ENCODE measurements at regions not wholly inside any gene's neighbourhood (a gene's known extent, or its start where the extent isn't known, plus 50 kb on each side); places are given as distances from the start of the nearest gene placed in this dataset.

DNA sequence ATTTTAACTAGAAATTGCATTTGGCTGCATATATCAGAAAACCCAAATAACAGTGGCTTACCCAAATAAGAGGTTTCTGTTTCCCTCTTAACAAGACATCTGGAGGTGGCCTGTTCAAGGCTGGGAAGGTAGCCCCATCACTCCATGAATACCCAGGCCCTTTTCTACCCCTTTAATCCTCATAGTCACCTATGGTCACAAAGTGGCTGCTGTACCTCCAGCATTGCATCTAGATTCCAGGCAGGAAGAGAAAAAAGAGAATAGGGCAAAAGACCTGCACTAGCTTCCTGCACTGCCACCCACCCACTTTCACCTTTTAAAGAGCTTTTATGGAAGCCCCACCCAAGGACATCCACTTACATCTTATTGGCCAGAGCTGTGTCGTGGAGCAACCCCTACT lies 124.0 kb upstream of the NCOR2 start:
- Histone ChIP-seq H3K79me2 (ENCODE audit: insufficient read depth, low read length) (no peaks in the 10 kb centered on the region), H2AFZ (ENCODE audit: low read length) (no peak overlapping the region), H3K9ac (ENCODE audit: low read length) (no peak overlapping the region), H3K9me2 (ENCODE audit: low read depth, low read length) (no peaks in the 10 kb centered on the region), H3F3A (ENCODE audit: insufficient read depth, low read length) (no peaks in the 10 kb centered on the region), H4K20me1 (ENCODE audit: insufficient read depth, low read length) (no peaks in the 10 kb centered on the region), H3K36me3 (ENCODE audit: insufficient read depth, low read length) (no peaks in the 10 kb centered on the region), H3K9me3 (ENCODE audit: low read length) (no peaks in the 10 kb centered on the region), H3K27me3 (ENCODE audit: insufficient read depth, low read length) (peaks cover 4% of the 10 kb centered on the region; the same call in 1 of the 2 replicates), H3K4me2 (ENCODE audit: low read length) (no peak overlapping the region), H3K4me1 (ENCODE audit: insufficient read depth, low read length, severe bottlenecking) (no peaks in the 10 kb centered on the region), H3K4me3 (ENCODE audit: low read depth, low read length, poor library complexity, severe bottlenecking) (no peak overlapping the region), H3K27ac (ENCODE audit: low read depth, low read length, poor library complexity, severe bottlenecking) (no peak overlapping the region)
- TF ChIP-seq, protein P1, sequence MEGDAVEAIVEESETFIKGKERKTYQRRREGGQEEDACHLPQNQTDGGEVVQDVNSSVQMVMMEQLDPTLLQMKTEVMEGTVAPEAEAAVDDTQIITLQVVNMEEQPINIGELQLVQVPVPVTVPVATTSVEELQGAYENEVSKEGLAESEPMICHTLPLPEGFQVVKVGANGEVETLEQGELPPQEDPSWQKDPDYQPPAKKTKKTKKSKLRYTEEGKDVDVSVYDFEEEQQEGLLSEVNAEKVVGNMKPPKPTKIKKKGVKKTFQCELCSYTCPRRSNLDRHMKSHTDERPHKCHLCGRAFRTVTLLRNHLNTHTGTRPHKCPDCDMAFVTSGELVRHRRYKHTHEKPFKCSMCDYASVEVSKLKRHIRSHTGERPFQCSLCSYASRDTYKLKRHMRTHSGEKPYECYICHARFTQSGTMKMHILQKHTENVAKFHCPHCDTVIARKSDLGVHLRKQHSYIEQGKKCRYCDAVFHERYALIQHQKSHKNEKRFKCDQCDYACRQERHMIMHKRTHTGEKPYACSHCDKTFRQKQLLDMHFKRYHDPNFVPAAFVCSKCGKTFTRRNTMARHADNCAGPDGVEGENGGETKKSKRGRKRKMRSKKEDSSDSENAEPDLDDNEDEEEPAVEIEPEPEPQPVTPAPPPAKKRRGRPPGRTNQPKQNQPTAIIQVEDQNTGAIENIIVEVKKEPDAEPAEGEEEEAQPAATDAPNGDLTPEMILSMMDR (IDR thresholded peaks at IDR 0.05; ENCODE audit: low read length) = no peak
- no peak for TF ChIP-seq EZH2 (IDR thresholded peaks at IDR 0.05; ENCODE audit: borderline replicate concordance, low read length)

DNA sequence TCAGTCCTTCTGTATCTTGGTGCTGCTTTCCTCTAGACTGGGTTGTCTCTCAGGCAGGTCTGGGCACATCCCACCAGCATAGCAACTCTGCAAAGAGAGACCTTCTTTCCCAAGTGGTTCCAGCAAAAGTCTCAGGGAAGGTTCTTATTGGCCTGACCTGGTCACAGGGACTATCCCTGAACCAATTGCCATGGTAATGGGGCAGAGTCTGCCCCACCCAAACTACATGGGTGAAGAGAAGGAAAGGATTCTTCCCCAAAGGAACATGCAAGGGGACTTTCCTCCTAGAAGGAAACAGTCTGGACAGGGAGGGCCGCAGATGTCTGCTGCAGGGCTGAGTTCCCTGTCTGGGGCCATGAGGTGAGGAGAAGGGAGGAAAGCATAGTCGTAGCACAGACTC lies 122.2 kb upstream of the NCOR2 start:
- Histone ChIP-seq H3K27ac (ENCODE audit: low read depth, low read length, poor library complexity, severe bottlenecking) (no peak overlapping the region), H2AFZ (ENCODE audit: low read length) (no peak overlapping the region), H3K4me1 (ENCODE audit: insufficient read depth, low read length, severe bottlenecking) (no peaks in the 10 kb centered on the region), H3K9me2 (ENCODE audit: low read depth, low read length) (no peaks in the 10 kb centered on the region), H4K20me1 (ENCODE audit: insufficient read depth, low read length) (no peaks in the 10 kb centered on the region), H3K4me3 (ENCODE audit: low read depth, low read length, poor library complexity, severe bottlenecking) (no peak overlapping the region), H3K79me2 (ENCODE audit: insufficient read depth, low read length) (no peaks in the 10 kb centered on the region), H3F3A (ENCODE audit: insufficient read depth, low read length) (no peaks in the 10 kb centered on the region), H3K9ac (ENCODE audit: low read length) (no peak overlapping the region), H3K4me2 (ENCODE audit: low read length) (no peak overlapping the region), H3K36me3 (ENCODE audit: insufficient read depth, low read length) (no peaks in the 10 kb centered on the region), H3K9me3 (ENCODE audit: low read length) (no peaks in the 10 kb centered on the region), H3K27me3 (ENCODE audit: insufficient read depth, low read length) (no peaks in the 10 kb centered on the region; the same call in 1 of the 2 replicates)
- TF ChIP-seq, protein P1 (IDR thresholded peaks at IDR 0.05; ENCODE audit: low read length) = no peak
- TF ChIP-seq EZH2 (IDR thresholded peaks at IDR 0.05; ENCODE audit: borderline replicate concordance, low read length) = no peak

DNA sequence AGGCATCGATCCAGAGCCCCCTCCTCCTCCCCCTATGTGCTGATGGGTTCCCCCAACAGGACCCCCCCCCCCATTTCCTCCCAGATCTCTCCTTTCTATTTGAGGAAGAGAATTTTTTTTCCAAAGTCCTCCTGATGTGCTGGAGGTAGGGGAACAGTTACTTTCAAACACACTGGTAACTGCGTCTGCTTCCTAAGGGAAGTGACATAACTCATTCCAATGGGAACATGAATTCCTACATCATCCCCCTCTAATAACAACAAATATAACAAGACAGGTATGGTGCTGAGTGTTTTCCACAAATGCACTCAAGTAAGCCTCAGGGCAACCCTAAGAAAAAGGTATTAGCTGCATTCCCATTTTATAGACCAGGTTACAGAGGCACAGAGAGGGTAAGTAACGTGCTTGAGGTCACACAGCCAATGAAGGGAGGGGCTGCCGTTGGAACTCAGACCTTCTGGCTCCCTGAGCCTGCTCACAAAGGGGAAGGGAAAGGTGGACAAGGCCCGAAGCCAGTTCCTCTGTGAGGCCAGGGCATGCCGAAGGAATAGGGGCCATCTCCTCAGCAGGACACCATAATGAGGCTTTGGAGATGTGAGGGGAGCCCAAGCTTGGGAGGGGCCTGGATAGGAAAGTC lies 121.1 kb upstream of the NCOR2 start:
- no peaks in the 10 kb centered on the region for H3F3A ChIP-seq (ENCODE audit: insufficient read depth, low read length)
- H3K4me3 ChIP-seq (ENCODE audit: low read depth, low read length, poor library complexity, severe bottlenecking) = no peak overlapping the region
- no peak for TF ChIP-seq EZH2 (IDR thresholded peaks at IDR 0.05; ENCODE audit: borderline replicate concordance, low read length)
- TF ChIP-seq, protein P1 (IDR thresholded peaks at IDR 0.05; ENCODE audit: low read length) = no peak
- H3K79me2 ChIP-seq (ENCODE audit: insufficient read depth, low read length) = no peaks in the 10 kb centered on the region
- H3K4me2 ChIP-seq (ENCODE audit: low read length) = no peak overlapping the region
- no peaks in the 10 kb centered on the region for H3K4me1 ChIP-seq (ENCODE audit: insufficient read depth, low read length, severe bottlenecking)
- no peaks in the 10 kb centered on the region for H3K9me2 ChIP-seq (ENCODE audit: low read depth, low read length)
- no peak overlapping the region for H3K9ac ChIP-seq (ENCODE audit: low read length)
- peaks cover 4% of the 10 kb centered on the region; the same call in 1 of the 2 replicates for H3K27me3 ChIP-seq (ENCODE audit: insufficient read depth, low read length)
- H4K20me1 ChIP-seq (ENCODE audit: insufficient read depth, low read length) = no peaks in the 10 kb centered on the region
- no peaks in the 10 kb centered on the region for H3K9me3 ChIP-seq (ENCODE audit: low read length)
- no peak overlapping the region for H2AFZ ChIP-seq (ENCODE audit: low read length)
- H3K27ac ChIP-seq (ENCODE audit: low read depth, low read length, poor library complexity, severe bottlenecking) = no peak overlapping the region
- H3K36me3 ChIP-seq (ENCODE audit: insufficient read depth, low read length) = no peaks in the 10 kb centered on the region

Measured in OCI-LY1 (cell line).